ENCODE measurements at regions not wholly inside any gene's neighbourhood (a gene's known extent, or its start where the extent isn't known, plus 50 kb on each side); places are given as distances from the start of the nearest gene placed in this dataset.

GRCh38 chr4:11805842-11806241 lies 377.1 kb upstream of the HS3ST1 start:
- Histone ChIP-seq H3K9me3 (ENCODE audit: insufficient read depth in 2 of 2, low read depth in 1 of 2, low read length in 1 of 2) (peaks cover 0 to 11% of the 10 kb centered on the region in 2 experiments; a peak in 1 of 4 replicates), H2BK12ac (ENCODE audit: low read depth, low read length) (no peak overlapping the region), H3K9ac (replicated peaks in 1 of 4; ENCODE audit: extremely low read depth in 1 of 4, low read depth in 3 of 4, low read length in 3 of 4) (no peak overlapping the region), H3K79me2 (ENCODE audit: control insufficient read depth in 1 of 2, insufficient read depth in 2 of 2, low read length in 2 of 2) (no peaks in the 10 kb centered on the region), H2BK120ac (replicated peaks; ENCODE audit: low read depth, low read length) (no peak overlapping the region), H4K8ac (ENCODE audit: extremely low read depth, insufficient read depth, low read length) (no peak overlapping the region), H3K23ac (ENCODE audit: insufficient read length) (no peak overlapping the region), H3K4ac (replicated peaks; ENCODE audit: insufficient read length, low read depth, low read length) (no peak overlapping the region), H3K27me3 (replicated peaks in 1 of 4; ENCODE audit: control insufficient read depth in 3 of 4, extremely low read depth in 1 of 4, insufficient read depth in 3 of 4, low read length in 3 of 4) (no peaks in the 10 kb centered on the region), H3K79me1 (ENCODE audit: low read depth, low read length) (no peaks in the 10 kb centered on the region), H2AFZ (ENCODE audit: low read length) (no peak overlapping the region), H4K91ac (replicated peaks; ENCODE audit: insufficient read length, low read length) (no peak overlapping the region), H2BK5ac (ENCODE audit: low read depth, low read length) (no peak overlapping the region), H2AK5ac (ENCODE audit: low read depth, low read length) (no peak overlapping the region), H3K27ac (ENCODE audit: low read depth, low read length) (no peak overlapping the region), H4K5ac (ENCODE audit: insufficient read length, low read depth, low read length) (no peak overlapping the region), H3K23me2 (ENCODE audit: low read depth, low read length) (no peaks in the 10 kb centered on the region), H2BK15ac (ENCODE audit: low read length) (no peak overlapping the region), H4K20me1 (replicated peaks in 1 of 2; ENCODE audit: control insufficient read depth in 1 of 2, insufficient read depth in 2 of 2, low read length in 2 of 2) (no peaks in the 10 kb centered on the region), H2BK20ac (ENCODE audit: low read length) (no peak overlapping the region), H3K4me2 (ENCODE audit: insufficient read depth in 1 of 2, low read depth in 2 of 2, low read length in 2 of 2) (no peak overlapping the region), H3K4me1 (replicated peaks in 1 of 4; ENCODE audit: control insufficient read depth in 3 of 4, insufficient read depth in 4 of 4, low read length in 3 of 4) (no peaks in the 10 kb centered on the region), H3K36me3 (ENCODE audit: control insufficient read depth in 2 of 4, insufficient read depth in 4 of 4, low read length in 3 of 4) (no peaks in the 10 kb centered on the region; a peak in 1 of 8 replicates), H3K56ac (replicated peaks; ENCODE audit: insufficient read length, low read depth, low read length) (no peak overlapping the region), H3K14ac (ENCODE audit: insufficient read length) (no peak overlapping the region), H3K4me3 (ENCODE audit: extremely low read depth in 1 of 4, insufficient read depth in 2 of 4, low read depth in 3 of 4, low read length in 4 of 4) (no peak overlapping the region), H3K18ac (ENCODE audit: extremely low read depth, low read length) (no peak overlapping the region)
- DNase-seq (ENCODE audit: low read depth in 1 of 2, low spot score in 2 of 2) (no peak), FAIRE-seq (no peak)
- ChIA-PET CTCF (ENCODE audit: partially characterized antibody) (interaction anchor here (0.5 to 1.1 kb wide), 4 partner anchors 12 to 915 kb away, joined by 3 to 5 read pairs (median 3); no protein-coding TSS in a partner anchor), POLR2A (ENCODE audit: partially characterized antibody) (no interaction called here)
- 82% methylated on average over 1 of the region's 1 CpG; no CpG with 5 or more reads in 1 of the 2 experiments for WGBS, 2 experiments (ENCODE audit: extremely low coverage in 1 of 2, insufficient coverage in 1 of 2, insufficient read length in 1 of 2, insufficient replicate concordance in 2 of 2, low coverage in 1 of 2, low lambda C conversion rate in 2 of 2, missing lambda C conversion rate in 1 of 2)
- TF ChIP-seq CEBPB (IDR thresholded peaks at IDR 0.05; ENCODE audit: low read depth, low read length) (no peak), HDAC2 (IDR thresholded peaks at IDR 0.05; ENCODE audit: borderline replicate concordance in 1 of 2, low read depth in 2 of 2, low read length in 2 of 2) (no peak), EZH2 (IDR thresholded peaks at IDR 0.05; ENCODE audit: low read depth, low read length, severe bottlenecking) (no peak), EP300 (IDR thresholded peaks at IDR 0.05; ENCODE audit: borderline replicate concordance in 1 of 2, low read depth in 2 of 2, low read length in 2 of 2) (no peak), GTF2F1 (IDR thresholded peaks at IDR 0.05; ENCODE audit: borderline replicate concordance, low read depth, low read length) (no peak), CTCF (IDR thresholded peaks at IDR 0.05; ENCODE audit: control extremely low read depth in 1 of 3, insufficient read depth in 1 of 3, low read depth in 1 of 3, low read length in 3 of 3) (peak in 2 of 3 experiments; percentile 22 to 55; a peak in 2 of 4 replicates), ASH2L (IDR thresholded peaks at IDR 0.05; ENCODE audit: low read length) (no peak), RAD21 (IDR thresholded peaks at IDR 0.05 in 1 of 2, conservative IDR thresholded peaks at IDR 0.05 in 1 of 2; ENCODE audit: low read depth in 2 of 2, low read length in 2 of 2) (peak; percentile 46 to 54), ATF3 (IDR thresholded peaks at IDR 0.05; ENCODE audit: insufficient read depth, low read depth, low read length) (no peak), CBX8 (IDR thresholded peaks at IDR 0.05; ENCODE audit: borderline replicate concordance, low read depth, low read length) (no peak)
